Thyroid gland (tissue), 4 donors: ENCODE measurements at regions not wholly inside any gene's neighbourhood (a gene's known extent, or its start where the extent isn't known, plus 50 kb on each side); places are given as distances from the start of the nearest gene placed in this dataset.
"Not testable (repeated sequence)": the region's sequence is repeated elsewhere in the genome, so short reads cannot be mapped to it uniquely, and the experiment has no call there.

Experiments used
- CTCF ChIP-seq, 6 experiments: fragments of 200-600 bp in 3 of 6; fragments of 450-650 bp in 3 of 6; sonication (generic) in 3 of 6; IDR thresholded peaks; one replicate each; pipeline ENCODE4 v1.5.1; 2016 to 2019; ENCODE audit warnings: antibody characterized with exemption in 6 of 6, mild to moderate bottlenecking in 2 of 6, inconsistent platforms in 1 of 6, moderate library complexity in 1 of 6
- POLR2A ChIP-seq, 2 donors: fragments of 450-650 bp; IDR thresholded peaks; one replicate each; pipeline ENCODE4 v1.6.1; 2017; ENCODE audit warnings: antibody characterized with exemption in 2 of 2, mild to moderate bottlenecking in 2 of 2, moderate library complexity in 1 of 2

GRCh38 chr15:20308027-20308690 is 233.4 kb downstream of the GOLGA6L6 start:
- TF ChIP-seq CTCF, POLR2A (IDR thresholded peaks at IDR 0.05): not testable (repeated sequence)
